Neural progenitor cell (in vitro differentiated cells): ENCODE measurements at regions not wholly inside any gene's neighbourhood (a gene's known extent, or its start where the extent isn't known, plus 50 kb on each side); places are given as distances from the start of the nearest gene placed in this dataset.

Source experiments
- CTCF ChIP-seq: fragments of 200-600 bp; sonication (generic); IDR thresholded peaks from 2 replicates; pipeline ENCODE4 v1.5.1; 2017; ENCODE audit warnings: antibody characterized with exemption, mild to moderate bottlenecking
- EZH2 ChIP-seq: fragments of 200-600 bp; sonication (generic); IDR thresholded peaks from 2 replicates; pipeline ENCODE4 v1.6.1; 2017; ENCODE audit warnings: antibody characterized with exemption, mild to moderate bottlenecking, moderate library complexity
- EZH2phosphoT487 ChIP-seq: fragments of 200-600 bp; sonication (generic); IDR thresholded peaks from 2 replicates; pipeline ENCODE4 v1.6.1; 2017; ENCODE audit warnings: antibody characterized with exemption

- no peak for TF ChIP-seq CTCF
- TF ChIP-seq EZH2phosphoT487, result no peak
- no peak for TF ChIP-seq EZH2
Measured at GRCh38 chr6:159446340-159446739, 246.7 kb downstream of the SOD2 start.
